Cardiac fibroblast (primary cell): ENCODE measurements at regions not wholly inside any gene's neighbourhood (a gene's known extent, or its start where the extent isn't known, plus 50 kb on each side); places are given as distances from the start of the nearest gene placed in this dataset.
A peak's percentile ranks its signal among the peaks of the same experiment; 100 is the strongest.

Source experiments
- DNase-seq, 2 donors: peaks; one replicate each; pipeline versions ENCODE4 v3.0.0 to v3.0.0-alpha.2; 2010; ENCODE audit warnings: low read depth in 2 of 2
- H3K4me3 ChIP-seq, 2 donors: replicated peaks in 1 of 2; 1 replicate in 1 of 2; 2 replicates in 1 of 2; pipeline ENCODE4 v1.5.1; 2011; ENCODE audit warnings: low read depth in 2 of 2, low read length in 2 of 2, mild to moderate bottlenecking in 2 of 2, moderate library complexity in 1 of 2
- CTCF ChIP-seq: IDR thresholded peaks from one replicate; pipeline ENCODE4 v1.5.1; 2011; ENCODE audit warnings: low read depth, mild to moderate bottlenecking, low read length, inconsistent platforms

- no peak overlapping the region for H3K4me3 ChIP-seq
- DNase-seq: no peak
- no peak for TF ChIP-seq CTCF
Measured at GRCh38 chr10:61828034-61828433, 73.5 kb upstream of the ARID5B start.

- no peak overlapping the region for H3K4me3 ChIP-seq
- DNase-seq: no peak
- TF ChIP-seq CTCF: no peak
Measured at GRCh38 chr10:61828788-61829187, 72.7 kb upstream of the ARID5B start.

GRCh38 chr10:61830072-61830845 lies 71.2 kb upstream of the ARID5B start:
- no peak overlapping the region for H3K4me3 ChIP-seq
- DNase-seq: peak in 1 of 2 donors; percentile 47
- no peak for TF ChIP-seq CTCF

- no peak for TF ChIP-seq CTCF
- no peak overlapping the region for H3K4me3 ChIP-seq
- peak in 1 of 2 donors; percentile 28 for DNase-seq
Measured at GRCh38 chr10:61830846-61831273, 70.6 kb upstream of the ARID5B start.

- TF ChIP-seq CTCF: no peak
- no peak overlapping the region for H3K4me3 ChIP-seq
- peak; percentile 78 to 80 for DNase-seq
Measured at GRCh38 chr10:61832866-61833481, 68.5 kb upstream of the ARID5B start.

- TF ChIP-seq CTCF: no peak
- DNase-seq: no peak
- H3K4me3 ChIP-seq: no peak overlapping the region
Measured at GRCh38 chr10:61834519-61834918, 67.0 kb upstream of the ARID5B start.
